Trophoblast cell (in vitro differentiated cells and primary cell): ENCODE measurements at regions not wholly inside any gene's neighbourhood (a gene's known extent, or its start where the extent isn't known, plus 50 kb on each side); places are given as distances from the start of the nearest gene placed in this dataset.

Experiments used
- DNase-seq, 2 donors: peaks; one replicate each; pipeline ENCODE4 v3.0.0-alpha.2; 2016
- H2AFZ ChIP-seq: 2 replicates; pipeline ENCODE4 v1.6.1; 2013; ENCODE audit warnings: low read length, moderate library complexity, mild to moderate bottlenecking; ENCODE audit not compliant: insufficient read depth, poor library complexity
- H2AK5ac ChIP-seq: 2 replicates; pipeline ENCODE4 v1.6.1; 2013; ENCODE audit warnings: mild to moderate bottlenecking, low read length
- H2BK120ac ChIP-seq: 2 replicates; pipeline ENCODE4 v1.6.1; 2013; ENCODE audit warnings: low read length, mild to moderate bottlenecking, moderate library complexity; ENCODE audit not compliant: insufficient read depth, poor library complexity
- H2BK12ac ChIP-seq: 2 replicates; pipeline ENCODE4 v1.6.1; 2013; ENCODE audit warnings: mild to moderate bottlenecking, low read length, moderate library complexity
- H2BK5ac ChIP-seq: 2 replicates; pipeline ENCODE4 v1.6.1; 2013; ENCODE audit warnings: low read length, low read depth, moderate library complexity, mild to moderate bottlenecking; ENCODE audit not compliant: poor library complexity
- H3K14ac ChIP-seq: 2 replicates; pipeline ENCODE4 v1.6.1; 2013; ENCODE audit warnings: mild to moderate bottlenecking, low read length
- H3K18ac ChIP-seq: 2 replicates; pipeline ENCODE4 v1.6.1; 2013; ENCODE audit warnings: mild to moderate bottlenecking, low read length
- H3K23ac ChIP-seq: 2 replicates; pipeline ENCODE4 v1.6.1; 2013; ENCODE audit warnings: low read length
- H3K27ac ChIP-seq: 2 replicates; pipeline ENCODE4 v1.5.1; 2013; ENCODE audit warnings: low read depth, mild to moderate bottlenecking, inconsistent platforms, low read length, moderate library complexity
- H3K27me3 ChIP-seq: 2 replicates; pipeline ENCODE4 v1.6.1; 2013; ENCODE audit warnings: inconsistent platforms, mild to moderate bottlenecking, low read length, moderate library complexity; ENCODE audit not compliant: insufficient read depth
- H3K36me3 ChIP-seq, 2 experiments: 1 replicate in 1 of 2; 2 replicates in 1 of 2; pipeline ENCODE4 v1.6.1; 2013; ENCODE audit warnings: low read length in 2 of 2, mild to moderate bottlenecking in 2 of 2, moderate library complexity in 1 of 2; ENCODE audit not compliant: insufficient read depth in 2 of 2, control insufficient read depth in 1 of 2
- H3K4ac ChIP-seq: 2 replicates; pipeline ENCODE4 v1.6.1; 2013; ENCODE audit warnings: low read depth, mild to moderate bottlenecking, low read length, moderate library complexity
- H3K4me1 ChIP-seq, 2 experiments: 1 replicate in 1 of 2; 2 replicates in 1 of 2; pipeline ENCODE4 v1.6.1; 2013; ENCODE audit warnings: low read length in 2 of 2, mild to moderate bottlenecking in 2 of 2, moderate library complexity in 1 of 2; ENCODE audit not compliant: insufficient read depth in 2 of 2, control insufficient read depth in 1 of 2
- H3K4me2 ChIP-seq: 2 replicates; pipeline ENCODE4 v1.6.1; 2013; ENCODE audit warnings: inconsistent platforms, mild to moderate bottlenecking, low read length, moderate library complexity
- H3K4me3 ChIP-seq: 2 replicates; pipeline ENCODE4 v1.5.1; 2013; ENCODE audit warnings: mild to moderate bottlenecking, low read depth, low read length, inconsistent platforms
- H3K79me1 ChIP-seq: one replicate; pipeline ENCODE4 v1.6.1; 2013; ENCODE audit warnings: low read length
- H3K79me2 ChIP-seq: 2 replicates; pipeline ENCODE4 v1.6.1; 2013; ENCODE audit warnings: low read length, mild to moderate bottlenecking; ENCODE audit not compliant: control insufficient read depth, insufficient read depth, poor library complexity
- H3K9ac ChIP-seq: 2 replicates; pipeline ENCODE4 v1.6.1; 2013; ENCODE audit warnings: mild to moderate bottlenecking, low read length
- H3K9me3 ChIP-seq: 2 replicates; pipeline ENCODE4 v1.6.1; 2013; ENCODE audit warnings: low read depth, mild to moderate bottlenecking, control low read depth, inconsistent platforms, low read length; ENCODE audit not compliant: insufficient read depth
- H4K12ac ChIP-seq: 2 replicates; pipeline ENCODE4 v1.6.1; 2013; ENCODE audit warnings: low read depth, mild to moderate bottlenecking, low read length, moderate library complexity
- H4K8ac ChIP-seq: 2 replicates; pipeline ENCODE4 v1.6.1; 2013; ENCODE audit warnings: low read depth, mild to moderate bottlenecking, low read length, moderate library complexity
- H4K91ac ChIP-seq: one replicate; pipeline ENCODE4 v1.6.1; 2013; ENCODE audit warnings: low read depth, mild to moderate bottlenecking, low read length, moderate library complexity
- WGBS: extraction: QIAGEN DNeasy Blood & Tissue Kit; methylation state at CpG from one replicate; pipeline ENCODE4 v1.1.7; 2013; ENCODE audit warnings: missing lambda C conversion rate; ENCODE audit not compliant: insufficient read length, insufficient coverage; ENCODE audit errors: extremely low coverage; 5-methylcytosine and 5-hydroxymethylcytosine counted together

DNA sequence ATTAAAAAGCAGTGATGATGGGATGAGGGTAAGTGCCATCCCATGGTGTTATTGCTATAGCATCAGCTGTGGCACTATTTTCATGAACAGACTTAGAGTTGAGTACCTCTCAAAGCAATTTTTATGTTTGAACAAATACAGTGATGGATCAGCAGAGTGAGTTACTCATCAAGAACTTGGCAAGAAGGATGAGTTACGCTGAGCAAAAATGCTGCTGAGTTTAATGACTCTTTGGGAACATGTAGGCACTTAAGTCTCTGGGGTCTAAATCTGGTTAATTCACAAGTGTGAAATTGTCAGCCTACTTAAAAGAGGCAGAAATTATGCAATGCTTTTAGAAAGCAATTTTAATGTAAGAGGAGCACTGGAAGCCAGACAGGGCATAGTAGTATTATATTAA is 78.5 kb upstream of the AHI1 start:
- Histone ChIP-seq H2BK12ac (no peak overlapping the region), H3K9ac (no peak overlapping the region), H3K14ac (no peak overlapping the region), H4K91ac (no peak overlapping the region), H4K12ac (no peak overlapping the region), H3K18ac (no peak overlapping the region), H3K9me3 (no peaks in the 10 kb centered on the region), H3K4me3 (no peak overlapping the region), H2AFZ (no peak overlapping the region), H3K4ac (no peak overlapping the region), H2BK5ac (no peak overlapping the region), H2BK120ac (no peak overlapping the region), H4K8ac (no peak overlapping the region), H2AK5ac (no peak overlapping the region), H3K23ac (no peak overlapping the region), H3K79me2 (no peaks in the 10 kb centered on the region), H3K27ac (no peak overlapping the region), H3K4me1 (no peaks in the 10 kb centered on the region), H3K79me1 (no peaks in the 10 kb centered on the region), H3K27me3 (no peaks in the 10 kb centered on the region), H3K36me3 (no peaks in the 10 kb centered on the region), H3K4me2 (no peak overlapping the region)
- no peak for DNase-seq
- WGBS = no CpG with 5 or more reads among the region's 1 CpG

DNA sequence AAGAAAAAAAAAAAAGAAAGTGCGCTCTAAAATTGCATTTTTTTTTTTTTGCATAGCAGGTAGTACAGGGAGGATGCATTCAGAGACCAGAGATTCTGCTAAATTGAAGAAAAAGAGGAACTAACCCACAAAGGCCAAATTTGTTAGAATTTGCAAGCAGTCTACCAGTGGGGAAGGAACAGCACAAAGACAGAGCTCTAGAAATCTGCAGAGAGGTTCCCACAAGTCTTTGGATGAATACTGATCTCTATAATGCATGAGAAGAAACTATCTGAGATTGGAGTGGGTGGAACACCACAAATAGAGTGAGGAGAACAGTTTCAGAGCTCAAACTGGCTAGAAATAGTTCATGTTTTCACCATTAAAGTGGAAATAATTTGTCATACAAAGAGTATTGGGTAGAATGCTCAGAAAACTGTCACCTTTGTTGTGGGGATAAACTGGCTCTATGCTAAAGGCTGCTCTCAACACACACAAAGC is 79.6 kb upstream of the AHI1 start:
- WGBS = no CpG with 5 or more reads among the region's 1 CpG

DNA sequence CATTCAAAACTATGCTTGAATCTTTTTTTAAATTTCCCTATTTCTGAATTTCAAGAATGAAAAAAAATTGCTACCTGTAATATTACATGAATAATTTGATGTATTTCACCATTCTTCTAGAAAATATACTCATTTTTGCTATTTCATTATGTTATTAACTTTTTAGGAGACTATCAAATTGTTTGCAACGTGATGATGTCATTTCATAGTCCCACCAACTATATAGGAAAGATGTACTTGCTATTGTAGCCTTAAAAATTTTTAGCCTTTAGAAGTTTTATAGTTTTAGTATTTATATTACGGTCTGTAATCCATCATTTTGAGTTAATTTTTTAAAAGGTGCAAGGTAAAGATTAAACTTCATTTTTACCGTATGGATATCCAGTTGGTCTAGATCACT is 81.4 kb upstream of the AHI1 start:
- Histone ChIP-seq H3K79me1 (no peaks in the 10 kb centered on the region), H3K27me3 (no peaks in the 10 kb centered on the region), H3K4me1 (no peaks in the 10 kb centered on the region), H2AFZ (no peak overlapping the region), H3K79me2 (no peaks in the 10 kb centered on the region), H3K4me2 (no peak overlapping the region), H3K27ac (no peak overlapping the region), H3K9me3 (no peaks in the 10 kb centered on the region), H2BK12ac (no peak overlapping the region), H3K9ac (no peak overlapping the region), H4K91ac (no peak overlapping the region), H2AK5ac (no peak overlapping the region), H3K36me3 (no peaks in the 10 kb centered on the region), H3K23ac (no peak overlapping the region), H3K14ac (no peak overlapping the region), H2BK5ac (no peak overlapping the region), H3K4ac (no peak overlapping the region), H3K4me3 (no peak overlapping the region), H4K8ac (no peak overlapping the region), H3K18ac (no peak overlapping the region), H2BK120ac (no peak overlapping the region), H4K12ac (no peak overlapping the region)
- no peak for DNase-seq
- WGBS = no CpG with 5 or more reads among the region's 3 CpGs

More for the DNA sequence above, 79.6 kb upstream of the AHI1 start:
- no peak overlapping the region for H3K4me3 ChIP-seq
- H4K8ac ChIP-seq = no peak overlapping the region
- H3K36me3 ChIP-seq = no peaks in the 10 kb centered on the region
- H3K23ac ChIP-seq = no peak overlapping the region
- H3K9me3 ChIP-seq = no peaks in the 10 kb centered on the region
- H3K27me3 ChIP-seq = no peaks in the 10 kb centered on the region
- H3K4me1 ChIP-seq = no peaks in the 10 kb centered on the region
- no peak overlapping the region for H3K9ac ChIP-seq
- no peaks in the 10 kb centered on the region for H3K79me1 ChIP-seq
- H3K18ac ChIP-seq = no peak overlapping the region
- no peak overlapping the region for H3K4ac ChIP-seq
- H3K27ac ChIP-seq = no peak overlapping the region
- no peak overlapping the region for H2BK12ac ChIP-seq
- no peak for DNase-seq
- no peak overlapping the region for H3K4me2 ChIP-seq
- H3K14ac ChIP-seq = no peak overlapping the region
- no peaks in the 10 kb centered on the region for H3K79me2 ChIP-seq
- no peak overlapping the region for H2BK5ac ChIP-seq
- H2AK5ac ChIP-seq = no peak overlapping the region
- H4K91ac ChIP-seq = no peak overlapping the region
- H2AFZ ChIP-seq = no peak overlapping the region
- no peak overlapping the region for H2BK120ac ChIP-seq
- no peak overlapping the region for H4K12ac ChIP-seq

DNA sequence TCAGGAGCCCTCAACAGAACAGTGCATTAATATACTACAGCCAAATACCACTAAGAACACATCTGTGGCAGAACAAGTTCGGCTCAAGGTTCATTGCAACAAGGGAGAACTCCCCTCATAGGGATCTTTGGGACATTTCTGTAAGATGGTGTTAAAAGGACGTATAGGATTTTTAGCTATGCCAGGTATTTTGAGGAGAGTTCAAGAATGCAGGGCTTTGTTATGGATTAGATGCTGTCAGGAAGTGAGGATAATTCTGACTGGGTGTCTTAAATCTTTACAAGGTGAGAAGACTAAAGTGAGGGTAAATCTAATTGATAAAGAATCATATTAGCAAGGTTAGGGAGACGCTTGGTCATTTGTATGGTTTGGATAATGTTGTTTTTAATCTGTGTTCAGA is 83.7 kb upstream of the AHI1 start:
- no peak overlapping the region for H2AFZ ChIP-seq
- H3K79me2 ChIP-seq = no peaks in the 10 kb centered on the region
- no peak overlapping the region for H3K4me3 ChIP-seq
- no peak overlapping the region for H3K4ac ChIP-seq
- H3K9ac ChIP-seq = no peak overlapping the region
- H2BK120ac ChIP-seq = no peak overlapping the region
- H2BK12ac ChIP-seq = no peak overlapping the region
- no peaks in the 10 kb centered on the region for H3K9me3 ChIP-seq
- H2BK5ac ChIP-seq = no peak overlapping the region
- no peaks in the 10 kb centered on the region for H3K4me1 ChIP-seq
- no peak overlapping the region for H4K8ac ChIP-seq
- H2AK5ac ChIP-seq = no peak overlapping the region
- no peak overlapping the region for H3K14ac ChIP-seq
- H3K27ac ChIP-seq = no peak overlapping the region
- no peak overlapping the region for H4K12ac ChIP-seq
- no peaks in the 10 kb centered on the region for H3K79me1 ChIP-seq
- no peak overlapping the region for H3K18ac ChIP-seq
- H4K91ac ChIP-seq = no peak overlapping the region
- no peaks in the 10 kb centered on the region for H3K36me3 ChIP-seq
- H3K4me2 ChIP-seq = no peak overlapping the region
- WGBS = no CpG with 5 or more reads among the region's 3 CpGs
- no peak for DNase-seq
- H3K23ac ChIP-seq = no peak overlapping the region
- H3K27me3 ChIP-seq = no peaks in the 10 kb centered on the region
